Inflammatory macrophage treated with lipopolysaccharide for 1 hour (primary cell): ENCODE measurements at regions not wholly inside any gene's neighbourhood (a gene's known extent, or its start where the extent isn't known, plus 50 kb on each side); places are given as distances from the start of the nearest gene placed in this dataset.
A peak's percentile ranks its signal among the peaks of the same experiment; 100 is the strongest.
"Not testable (repeated sequence)": the region's sequence is repeated elsewhere in the genome, so short reads cannot be mapped to it uniquely, and the experiment has no call there.

ENCODE experiments used
- DNase-seq, 2 donors: peaks; one replicate each; pipeline ENCODE4 v3.0.0-alpha.2; 2020 to 2022

DNA sequence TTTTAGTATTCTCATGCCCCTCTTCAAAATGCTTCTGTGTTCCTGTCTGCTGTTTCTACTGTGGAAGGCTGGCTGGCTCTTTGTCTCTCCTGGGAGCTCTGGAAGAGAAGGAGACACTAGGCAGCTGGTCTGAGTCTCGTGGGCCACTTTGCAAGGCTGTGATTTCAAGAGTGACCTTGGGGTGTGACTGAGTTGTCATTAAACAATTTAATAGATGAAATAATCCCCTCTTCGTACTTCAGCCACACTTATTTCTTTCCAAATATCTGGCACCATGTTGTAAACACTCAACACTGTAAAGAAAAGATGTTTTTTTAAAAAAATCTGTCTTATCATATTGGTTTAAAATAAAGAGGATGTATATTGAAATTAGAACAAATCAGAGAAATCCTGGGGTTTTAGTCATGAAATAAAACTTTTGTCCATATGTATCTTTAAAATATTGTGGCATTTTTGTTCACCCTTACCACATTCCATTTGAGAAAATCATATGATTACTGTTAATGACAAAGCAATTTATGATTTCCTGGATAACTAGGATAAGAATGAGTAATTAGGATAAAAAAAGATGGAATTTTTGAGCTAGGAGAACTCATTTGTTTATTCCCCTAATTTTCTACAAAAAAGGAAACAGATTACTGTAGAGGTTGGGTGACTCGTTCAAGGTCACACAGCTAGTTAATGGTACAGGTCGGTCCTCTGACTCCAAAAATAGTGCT lies 200.8 kb downstream of the MAT2B start:
- DNase-seq = no peak

DNA sequence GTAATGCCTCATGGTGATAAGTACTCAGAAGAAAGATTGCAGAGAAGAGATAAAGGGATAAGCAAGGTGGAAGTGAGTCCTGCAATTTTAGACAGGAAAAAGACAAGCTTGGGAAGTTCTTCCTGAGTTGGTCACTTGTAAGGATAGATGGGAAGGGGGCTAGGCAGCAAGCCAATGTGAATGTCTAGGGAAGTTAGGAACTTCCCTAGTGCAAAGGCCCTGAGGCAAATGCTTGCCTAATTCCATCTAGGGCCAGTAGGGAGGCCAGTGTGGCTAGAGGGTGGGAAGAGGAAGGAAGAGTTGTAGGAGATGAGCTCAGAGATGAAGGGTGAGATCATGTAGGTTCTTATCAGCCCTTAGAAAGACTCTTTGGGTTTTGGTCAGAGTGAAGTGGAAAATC lies 206.6 kb downstream of the MAT2B start:
- DNase-seq = peak; percentile 7 to 22

DNA sequence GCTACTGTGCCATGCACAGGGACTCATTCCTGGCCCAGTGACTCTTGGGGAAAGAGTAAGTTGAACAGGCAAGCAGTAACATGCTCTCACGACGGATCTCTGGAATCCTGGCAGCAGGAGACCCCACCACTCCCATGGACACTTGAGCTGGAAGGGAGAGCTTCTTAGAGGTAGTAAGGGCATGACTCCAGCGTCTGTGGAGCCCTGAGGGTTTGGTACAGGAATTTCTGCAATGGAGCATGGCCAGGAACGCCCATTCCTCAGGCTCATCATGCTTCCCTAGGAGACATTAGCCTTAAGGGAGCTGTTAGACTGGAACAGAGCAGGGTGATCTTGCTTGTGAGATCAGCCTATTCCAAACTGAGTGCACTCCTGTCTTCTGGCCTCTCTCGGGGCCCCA lies 212.9 kb downstream of the MAT2B start:
- no peak for DNase-seq

- no peak for DNase-seq
Measured at GRCh38 chr5:163724305-163724704, 218.9 kb downstream of the MAT2B start.

- DNase-seq = no peak
Measured at GRCh38 chr5:163727028-163727427, 221.6 kb downstream of the MAT2B start.

GRCh38 chr5:163730206-163730756 lies 224.9 kb downstream of the MAT2B start:
- DNase-seq = no peak

DNA sequence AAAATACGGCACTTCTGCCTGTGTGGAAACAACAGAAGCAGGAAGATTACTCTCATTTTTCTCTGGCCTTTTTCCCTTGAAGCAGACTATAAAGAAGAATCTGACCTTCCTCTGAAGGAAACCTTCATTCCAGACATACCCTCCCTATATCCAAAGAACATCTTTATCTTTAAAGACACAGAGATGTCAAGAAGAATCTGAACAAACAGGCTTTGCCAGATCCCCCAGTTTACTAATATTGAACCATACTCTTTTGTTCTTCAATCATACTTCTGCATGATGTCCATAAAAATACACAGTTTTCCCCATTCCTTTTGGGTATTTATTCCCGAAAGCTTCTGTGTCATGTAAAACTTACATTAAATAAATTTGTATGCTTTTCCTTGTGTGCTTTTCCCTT lies 225.8 kb downstream of the MAT2B start:
- no peak for DNase-seq

- no peak for DNase-seq
Measured at GRCh38 chr5:163735069-163735468, 229.7 kb downstream of the MAT2B start.

GRCh38 chr5:163747586-163747985 lies 242.2 kb downstream of the MAT2B start:
- no peak for DNase-seq

DNA sequence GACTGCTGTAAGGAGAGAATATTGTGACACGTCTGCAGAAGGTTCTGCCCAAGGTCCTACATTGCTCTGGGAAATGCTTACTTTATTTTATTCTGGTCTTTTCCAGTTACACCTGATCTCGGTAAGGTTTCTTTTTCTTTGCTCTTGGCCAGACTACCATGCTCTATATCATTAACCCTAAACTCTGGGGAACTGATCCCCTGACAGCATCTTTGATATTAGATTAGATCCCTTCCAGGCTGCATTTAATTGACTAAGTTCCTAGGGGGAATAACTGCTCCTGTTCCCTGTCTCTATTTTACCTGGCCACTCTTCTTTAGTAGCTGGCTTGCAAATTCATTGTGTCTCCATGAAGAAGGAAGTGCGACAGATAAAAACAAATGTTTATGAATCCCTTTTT lies 243.5 kb downstream of the MAT2B start:
- DNase-seq = no peak

DNA sequence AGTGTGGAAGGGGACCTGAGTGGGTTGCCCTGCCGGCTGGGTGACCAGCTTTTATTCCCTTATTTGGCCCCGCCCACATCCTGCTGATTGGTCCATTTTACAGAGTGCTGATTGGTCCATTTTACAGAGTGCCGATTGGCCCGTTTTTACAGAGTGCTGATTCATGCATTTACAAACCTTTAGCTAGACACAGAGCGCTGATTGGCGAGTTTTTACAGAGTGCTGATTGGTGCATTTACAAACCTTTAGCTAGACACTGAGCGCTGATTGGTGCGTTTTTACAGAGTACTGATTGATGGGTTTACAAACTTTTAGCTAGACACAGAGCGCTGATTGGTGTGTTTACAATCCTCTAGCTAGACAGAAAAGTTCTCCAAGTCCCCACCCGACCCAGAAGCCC lies 245.0 kb downstream of the MAT2B start:
- DNase-seq = not testable (repeated sequence)

- DNase-seq = no peak
Measured at GRCh38 chr5:163755505-163755904, 250.1 kb downstream of the MAT2B start.

- DNase-seq = no peak
Measured at GRCh38 chr5:163756170-163756569, 250.8 kb downstream of the MAT2B start.

GRCh38 chr5:163757344-163757743 lies 251.9 kb downstream of the MAT2B start:
- no peak for DNase-seq

- DNase-seq = no peak
Measured at GRCh38 chr5:163758283-163758711, 252.9 kb downstream of the MAT2B start.

DNA sequence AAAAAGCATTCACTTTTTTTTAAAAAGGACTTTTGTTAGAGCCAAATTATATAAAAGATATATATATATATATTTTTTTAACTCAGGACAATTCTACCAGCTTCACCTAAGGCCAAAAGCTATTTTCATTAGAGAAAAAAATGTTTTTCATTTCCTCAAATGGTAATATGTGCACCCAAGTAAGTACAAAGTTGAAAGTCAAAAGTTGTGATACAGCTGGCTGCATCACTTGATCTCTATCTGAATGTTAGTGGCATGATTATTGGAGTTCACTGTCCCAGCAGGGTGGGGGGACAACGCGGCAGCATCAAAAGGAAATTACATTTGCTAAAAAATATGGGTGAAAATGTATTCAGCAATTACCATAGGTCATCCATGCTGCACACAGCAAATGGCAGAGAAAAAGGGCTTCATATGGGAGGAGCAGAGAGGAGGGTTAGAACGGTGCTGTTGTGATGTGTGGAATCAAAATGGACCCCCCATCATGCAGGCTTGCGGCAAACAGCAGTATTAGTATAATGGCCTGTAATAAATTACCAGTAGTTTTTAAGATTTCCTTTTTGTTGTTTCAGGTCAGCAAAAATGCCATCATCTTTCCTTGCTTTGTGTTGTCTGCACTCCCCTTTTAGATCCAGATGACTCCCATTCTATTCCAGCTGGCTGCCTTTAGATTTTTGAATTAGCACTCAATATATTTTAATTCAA lies 253.7 kb downstream of the MAT2B start:
- no peak for DNase-seq

DNA sequence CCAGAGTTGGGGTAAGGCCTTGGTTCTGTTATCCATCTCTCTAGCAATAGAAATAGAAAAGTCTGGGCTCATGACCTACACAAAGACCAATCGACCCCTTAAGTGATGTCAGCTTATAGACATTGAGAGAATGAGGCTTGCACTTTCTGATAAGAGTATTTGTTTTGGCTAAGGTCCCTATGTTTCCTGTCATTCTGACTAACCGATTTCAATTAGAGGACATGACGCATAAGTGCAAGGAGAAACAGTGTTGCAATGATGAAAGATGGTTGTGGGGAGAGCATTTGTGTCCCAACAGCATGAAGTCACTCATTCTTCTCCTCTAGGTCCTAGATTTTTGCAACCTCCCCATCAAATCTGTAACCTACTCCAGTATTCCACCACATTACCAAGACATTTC lies 255.1 kb downstream of the MAT2B start:
- no peak for DNase-seq

DNA sequence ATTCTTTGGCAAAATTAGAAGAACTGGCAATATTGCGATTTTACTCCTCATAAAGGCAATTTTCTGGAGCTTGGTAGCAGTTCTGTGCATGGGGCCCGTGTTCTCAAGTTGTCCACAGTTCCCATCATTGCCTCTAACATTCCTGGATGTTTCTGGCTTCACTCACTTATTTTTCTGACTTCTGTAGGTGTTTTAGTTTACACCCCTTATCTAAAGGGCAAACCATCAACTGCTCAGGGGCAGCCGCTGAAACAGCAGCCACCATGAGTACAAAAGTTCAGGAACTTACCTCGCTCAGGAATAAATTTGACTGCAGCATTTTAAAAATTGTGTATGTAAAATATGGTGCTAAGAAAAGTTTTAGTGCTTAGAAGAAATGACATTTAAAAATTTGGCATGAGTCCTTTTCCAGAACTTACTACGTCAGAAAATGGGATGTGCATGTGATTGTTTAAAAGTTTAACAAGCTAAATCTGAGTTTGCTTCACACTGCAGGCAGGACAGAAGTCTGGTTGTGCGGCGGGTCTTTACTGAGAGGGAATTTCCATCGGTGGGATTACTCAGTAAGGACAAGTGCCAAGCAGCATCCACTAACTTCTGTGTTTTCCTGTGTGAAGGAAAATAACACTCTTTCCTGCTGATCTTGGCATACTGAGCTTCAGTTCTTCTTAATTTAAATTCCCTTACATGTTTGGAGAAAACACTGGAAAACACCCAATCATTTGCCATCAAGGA lies 261.7 kb downstream of the MAT2B start:
- no peak for DNase-seq

DNA sequence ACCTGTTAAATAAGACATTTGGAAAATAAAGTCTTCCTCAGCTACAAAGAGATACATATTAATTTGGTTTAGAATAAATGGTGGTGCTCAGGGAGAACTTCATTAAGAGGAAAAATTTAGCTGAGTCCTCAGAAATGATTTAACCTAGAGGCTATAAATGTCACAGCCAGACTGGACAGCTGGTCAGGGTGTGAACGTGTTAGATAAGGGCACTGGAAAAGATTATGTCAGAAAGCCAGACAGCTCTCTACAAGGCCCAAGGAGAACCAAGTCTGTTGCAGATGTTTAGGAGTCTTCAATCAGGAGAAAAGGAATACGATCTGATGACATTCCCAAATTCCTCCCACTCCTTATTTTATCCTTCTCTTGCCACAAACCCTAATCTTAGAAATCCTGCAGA lies 265.2 kb downstream of the MAT2B start:
- no peak for DNase-seq

DNA sequence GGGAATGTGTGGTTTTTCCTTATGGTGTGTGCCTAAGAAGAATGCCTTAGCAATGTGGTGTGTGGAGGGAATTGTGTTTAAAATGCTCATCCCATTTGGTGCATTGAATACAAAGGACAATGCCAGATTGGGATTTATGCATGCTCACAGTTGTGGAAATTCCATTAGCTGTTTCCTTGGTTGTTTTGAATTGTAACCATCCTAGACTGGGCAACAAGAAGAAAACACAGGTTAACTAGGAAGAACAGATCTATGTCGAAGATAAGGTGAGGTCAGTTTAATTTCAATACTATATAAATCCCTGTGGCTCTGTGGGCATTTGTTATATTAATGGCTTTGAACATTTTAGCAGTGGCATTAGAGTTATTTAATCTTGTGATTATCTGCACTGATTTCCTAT lies 266.8 kb downstream of the MAT2B start:
- no peak for DNase-seq

GRCh38 chr5:163772644-163773043 lies 267.2 kb downstream of the MAT2B start:
- DNase-seq = no peak

- no peak for DNase-seq
Measured at GRCh38 chr5:163773226-163773625, 267.8 kb downstream of the MAT2B start.

DNA sequence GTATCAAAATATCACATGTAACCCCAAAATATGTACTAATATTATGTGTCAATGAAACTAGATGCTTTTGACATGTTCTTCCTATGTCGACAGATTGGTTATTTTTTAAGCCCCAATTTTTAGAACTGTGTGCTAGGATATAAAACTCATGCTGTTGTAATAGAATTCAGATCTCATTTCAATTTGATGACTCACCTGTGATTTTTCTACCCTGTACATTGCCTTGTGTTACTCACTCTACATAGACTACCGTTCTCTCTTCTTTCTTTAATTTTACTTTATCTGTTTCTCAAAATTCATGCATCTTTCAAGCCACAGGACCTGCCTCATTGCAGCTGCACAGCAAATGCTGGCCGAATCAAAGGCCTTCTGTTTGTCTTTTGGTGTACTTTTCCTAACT lies 284.5 kb downstream of the MAT2B start:
- no peak for DNase-seq

- no peak for DNase-seq
Measured at GRCh38 chr5:163790497-163790896, 285.1 kb downstream of the MAT2B start.
